ENCODE measurements at regions not wholly inside any gene's neighbourhood (a gene's known extent, or its start where the extent isn't known, plus 50 kb on each side); places are given as distances from the start of the nearest gene placed in this dataset.

DNA sequence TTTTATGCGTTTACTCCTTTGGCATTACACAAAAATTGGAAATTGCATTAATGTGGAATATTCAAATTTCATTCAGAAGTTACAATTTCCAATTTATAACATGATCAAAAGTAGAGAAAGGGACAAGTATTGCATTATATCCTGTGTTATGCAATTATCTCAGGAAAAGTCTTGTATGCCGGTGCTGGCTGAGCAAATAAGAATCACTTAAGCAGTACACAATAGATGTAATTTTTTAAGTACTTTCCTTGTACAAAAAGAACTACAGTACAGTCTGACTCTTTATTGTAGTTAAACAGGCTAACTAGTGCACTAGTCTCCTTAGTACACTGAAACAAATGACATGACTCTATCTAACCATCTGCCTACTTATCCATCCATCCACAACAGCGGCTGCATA is 493.2 kb upstream of the KCNMB2 start:
- H3K9me3 ChIP-seq (ENCODE audit: control insufficient read depth, insufficient read depth, low read length): no peaks in the 10 kb centered on the region; the same call in 1 of the 2 replicates
- no peak overlapping the region for H3K27ac ChIP-seq (ENCODE audit: low read depth, low read length)
- TF ChIP-seq, protein P1, sequence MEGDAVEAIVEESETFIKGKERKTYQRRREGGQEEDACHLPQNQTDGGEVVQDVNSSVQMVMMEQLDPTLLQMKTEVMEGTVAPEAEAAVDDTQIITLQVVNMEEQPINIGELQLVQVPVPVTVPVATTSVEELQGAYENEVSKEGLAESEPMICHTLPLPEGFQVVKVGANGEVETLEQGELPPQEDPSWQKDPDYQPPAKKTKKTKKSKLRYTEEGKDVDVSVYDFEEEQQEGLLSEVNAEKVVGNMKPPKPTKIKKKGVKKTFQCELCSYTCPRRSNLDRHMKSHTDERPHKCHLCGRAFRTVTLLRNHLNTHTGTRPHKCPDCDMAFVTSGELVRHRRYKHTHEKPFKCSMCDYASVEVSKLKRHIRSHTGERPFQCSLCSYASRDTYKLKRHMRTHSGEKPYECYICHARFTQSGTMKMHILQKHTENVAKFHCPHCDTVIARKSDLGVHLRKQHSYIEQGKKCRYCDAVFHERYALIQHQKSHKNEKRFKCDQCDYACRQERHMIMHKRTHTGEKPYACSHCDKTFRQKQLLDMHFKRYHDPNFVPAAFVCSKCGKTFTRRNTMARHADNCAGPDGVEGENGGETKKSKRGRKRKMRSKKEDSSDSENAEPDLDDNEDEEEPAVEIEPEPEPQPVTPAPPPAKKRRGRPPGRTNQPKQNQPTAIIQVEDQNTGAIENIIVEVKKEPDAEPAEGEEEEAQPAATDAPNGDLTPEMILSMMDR (IDR thresholded peaks at IDR 0.05; ENCODE audit: low read depth, low read length): no peak
- H3K4me3 ChIP-seq (ENCODE audit: low read depth, low read length): no peak overlapping the region
- ChIA-PET POLR2A (no interaction called here), CTCF (no interaction called here)
- H3K27me3 ChIP-seq (ENCODE audit: control insufficient read depth, insufficient read depth, low read length): no peaks in the 10 kb centered on the region
- no peak for DNase-seq (ENCODE audit: low read depth, low spot score)

DNA sequence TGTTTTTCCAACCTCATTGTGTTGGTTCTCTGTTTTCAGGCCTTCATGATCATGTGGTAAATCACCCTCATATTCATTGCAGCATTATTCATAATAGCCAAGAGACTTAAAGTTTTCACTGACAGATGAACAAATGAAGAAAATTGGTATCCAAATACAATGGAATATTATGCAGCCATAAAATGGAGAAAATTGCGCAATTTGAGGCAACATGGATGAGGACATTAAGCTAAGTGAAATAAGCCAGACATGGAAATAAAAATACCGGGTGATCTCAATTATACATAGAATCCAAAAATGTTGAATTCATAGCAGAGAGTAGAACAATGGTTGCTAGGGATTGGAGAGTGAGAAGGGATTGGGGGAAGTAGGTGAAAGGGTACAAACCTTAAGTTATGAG is 491.9 kb upstream of the KCNMB2 start:
- POLR2A ChIA-PET: no interaction called here

DNA sequence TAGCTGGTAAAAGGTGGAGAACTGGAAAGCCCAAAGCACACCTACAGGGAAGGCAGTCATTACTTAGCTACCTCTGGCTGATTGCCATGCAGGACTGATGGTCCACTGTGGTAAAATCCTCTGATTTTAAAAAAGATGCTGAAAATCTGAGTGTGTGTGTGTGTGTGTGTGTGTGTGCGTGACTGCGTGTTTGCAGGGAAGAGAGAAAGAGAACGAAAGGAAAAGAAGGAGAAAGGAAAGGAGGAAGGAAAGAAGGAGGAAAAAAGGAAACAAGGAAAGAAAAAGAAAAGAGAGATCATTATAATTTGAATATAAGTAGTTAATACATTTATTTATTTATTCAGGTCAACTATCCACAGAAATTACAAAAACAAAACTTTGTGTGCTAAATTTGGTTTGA is 488.7 kb upstream of the KCNMB2 start:
- Histone ChIP-seq H3K4me3 (ENCODE audit: low read depth, low read length) (no peak overlapping the region), H3K9me3 (ENCODE audit: control insufficient read depth, insufficient read depth, low read length) (no peaks in the 10 kb centered on the region; the same call in 1 of the 2 replicates), H3K27me3 (ENCODE audit: control insufficient read depth, insufficient read depth, low read length) (no peaks in the 10 kb centered on the region), H3K27ac (ENCODE audit: low read depth, low read length) (no peak overlapping the region)
- ChIA-PET POLR2A (interaction anchor here (0.7 kb wide), 1 partner anchor 103 kb away, joined by 3 read pairs; no protein-coding TSS in a partner anchor), CTCF (no interaction called here)
- no peak for DNase-seq (ENCODE audit: low read depth, low spot score)
- TF ChIP-seq, protein P1 (IDR thresholded peaks at IDR 0.05; ENCODE audit: low read depth, low read length): no peak

More for the DNA sequence above, 491.9 kb upstream of the KCNMB2 start:
- H3K9me3 ChIP-seq (ENCODE audit: control insufficient read depth, insufficient read depth, low read length): no peaks in the 10 kb centered on the region; the same call in 1 of the 2 replicates
- no peak overlapping the region for H3K4me3 ChIP-seq (ENCODE audit: low read depth, low read length)
- H3K27ac ChIP-seq (ENCODE audit: low read depth, low read length): no peak overlapping the region
- TF ChIP-seq, protein P1 (IDR thresholded peaks at IDR 0.05; ENCODE audit: low read depth, low read length): no peak
- DNase-seq (ENCODE audit: low read depth, low spot score): no peak
- CTCF ChIA-PET: no interaction called here
- no peaks in the 10 kb centered on the region for H3K27me3 ChIP-seq (ENCODE audit: control insufficient read depth, insufficient read depth, low read length)

DNA sequence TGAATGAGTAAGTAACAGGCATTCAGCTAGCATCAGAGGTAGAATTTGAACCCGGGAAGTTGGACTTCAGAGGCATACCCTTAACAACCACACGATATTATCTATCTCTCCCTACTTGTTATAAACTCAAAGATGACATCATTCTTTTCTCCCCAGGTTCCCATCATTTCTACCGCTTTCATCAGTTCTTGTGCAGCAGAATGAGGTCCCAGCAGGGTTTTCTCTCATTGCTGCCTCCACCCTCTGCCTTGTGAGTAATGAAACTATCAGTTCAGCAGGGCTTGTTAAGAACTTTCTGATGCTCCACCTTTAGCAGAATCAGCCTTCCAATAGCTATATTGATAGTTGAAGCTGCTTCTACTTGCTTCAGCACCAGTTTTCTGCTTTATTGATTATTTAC is 487.5 kb upstream of the KCNMB2 start:
- CTCF ChIA-PET: no interaction called here
- TF ChIP-seq, protein P1 (IDR thresholded peaks at IDR 0.05; ENCODE audit: low read depth, low read length): no peak
- H3K4me3 ChIP-seq (ENCODE audit: low read depth, low read length): no peak overlapping the region
- DNase-seq (ENCODE audit: low read depth, low spot score): no peak
- POLR2A ChIA-PET: no interaction called here
- H3K27ac ChIP-seq (ENCODE audit: low read depth, low read length): no peak overlapping the region
- no peaks in the 10 kb centered on the region for H3K27me3 ChIP-seq (ENCODE audit: control insufficient read depth, insufficient read depth, low read length)
- no peaks in the 10 kb centered on the region; the same call in 1 of the 2 replicates for H3K9me3 ChIP-seq (ENCODE audit: control insufficient read depth, insufficient read depth, low read length)

DNA sequence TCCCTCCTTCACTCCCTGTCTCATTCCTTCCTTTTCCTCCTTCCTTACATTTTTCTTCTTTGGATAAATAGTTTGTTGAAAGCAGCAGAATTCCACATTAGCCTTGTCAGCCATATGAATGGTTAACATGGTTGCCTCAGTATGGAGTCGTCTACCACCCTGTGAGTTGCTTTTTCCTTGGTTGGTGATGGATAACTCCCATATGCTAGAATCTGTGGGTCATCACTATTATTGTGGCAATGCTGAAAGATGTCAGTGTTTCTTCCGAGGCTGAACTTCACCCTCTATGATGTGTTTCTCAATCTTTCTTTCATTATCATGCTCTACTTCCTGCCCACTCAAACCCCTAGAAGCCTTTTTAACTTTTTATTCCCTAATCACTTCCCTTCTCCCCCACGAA is 481.8 kb upstream of the KCNMB2 start:
- no peaks in the 10 kb centered on the region for H3K27me3 ChIP-seq (ENCODE audit: control insufficient read depth, insufficient read depth, low read length)
- no peak overlapping the region for H3K4me3 ChIP-seq (ENCODE audit: low read depth, low read length)
- no peak for DNase-seq (ENCODE audit: low read depth, low spot score)
- ChIA-PET CTCF (no interaction called here), POLR2A (no interaction called here)
- no peak overlapping the region for H3K27ac ChIP-seq (ENCODE audit: low read depth, low read length)
- no peaks in the 10 kb centered on the region for H3K9me3 ChIP-seq (ENCODE audit: control insufficient read depth, insufficient read depth, low read length)
- TF ChIP-seq, protein P1 (IDR thresholded peaks at IDR 0.05; ENCODE audit: low read depth, low read length): no peak
